GM06990 (cell line): ENCODE measurements at regions not wholly inside any gene's neighbourhood (a gene's known extent, or its start where the extent isn't known, plus 50 kb on each side); places are given as distances from the start of the nearest gene placed in this dataset.
A peak's percentile ranks its signal among the peaks of the same experiment; 100 is the strongest.
"Not testable (repeated sequence)": the region's sequence is repeated elsewhere in the genome, so short reads cannot be mapped to it uniquely, and the experiment has no call there.

ENCODE experiments used
- DNase-seq: peaks from one replicate; pipeline ENCODE4 v3.0.0-alpha.2; 2011; ENCODE audit not compliant: insufficient read length; ENCODE audit errors: extremely low read depth
- H3K27me3 ChIP-seq: replicated peaks from 2 replicates; pipeline ENCODE4 v1.6.0; 2011; ENCODE audit warnings: low read length; ENCODE audit not compliant: control insufficient read depth, insufficient read depth
- H3K36me3 ChIP-seq: 2 replicates; pipeline ENCODE4 v1.5.1; 2011; ENCODE audit warnings: low read length; ENCODE audit not compliant: control insufficient read depth, insufficient read depth
- H3K4me3 ChIP-seq: replicated peaks from 2 replicates; pipeline ENCODE4 v1.5.1; 2011; ENCODE audit warnings: low read depth, mild to moderate bottlenecking, control low read depth, low read length
- CTCF ChIP-seq: IDR thresholded peaks from 2 replicates; pipeline ENCODE4 v1.5.1; 2011; ENCODE audit warnings: low read length, control low read depth, mild to moderate bottlenecking, inconsistent platforms; ENCODE audit not compliant: insufficient read depth, poor library complexity, severe bottlenecking

GRCh38 chr6:28816909-28817807 lies 106.6 kb downstream of the TRIM27 start:
- Histone ChIP-seq H3K27me3 (no peaks in the 10 kb centered on the region; the same call in none of the 2 replicates), H3K4me3 (no peak overlapping the region), H3K36me3 (no peaks in the 10 kb centered on the region)
- TF ChIP-seq CTCF: no peak
- DNase-seq: peak; percentile 56

- Histone ChIP-seq H3K36me3 (no peaks in the 10 kb centered on the region), H3K4me3 (no peak overlapping the region), H3K27me3 (no peaks in the 10 kb centered on the region; the same call in none of the 2 replicates)
- TF ChIP-seq CTCF: no peak
- DNase-seq: no peak
Observed at GRCh38 chr6:28817808-28818145, 106.0 kb downstream of the TRIM27 start.

- no peak for TF ChIP-seq CTCF
- H3K4me3 ChIP-seq: no peak overlapping the region
- DNase-seq: no peak
- no peaks in the 10 kb centered on the region for H3K27me3 ChIP-seq
- no peaks in the 10 kb centered on the region for H3K36me3 ChIP-seq
Observed at GRCh38 chr6:28824793-28825731, 98.7 kb downstream of the TRIM27 start.

- Histone ChIP-seq H3K36me3 (no peaks in the 10 kb centered on the region), H3K4me3 (no peak overlapping the region), H3K27me3 (no peaks in the 10 kb centered on the region)
- no peak for TF ChIP-seq CTCF
- DNase-seq: no peak
Observed at GRCh38 chr6:28825732-28826293, 98.0 kb downstream of the TRIM27 start.

- not testable (repeated sequence) for H3K4me3 ChIP-seq, H3K27me3 ChIP-seq, H3K36me3 ChIP-seq, DNase-seq
Observed at GRCh38 chr6:28831683-28832082, 92.1 kb downstream of the TRIM27 start.

- not testable (repeated sequence) for DNase-seq
Observed at GRCh38 chr6:28836703-28837102, 87.1 kb downstream of the TRIM27 start.

More at GRCh38 chr6:28836703-28837102, 87.1 kb downstream of the TRIM27 start:
- H3K27me3 ChIP-seq, H3K4me3 ChIP-seq, H3K36me3 ChIP-seq: not testable (repeated sequence)
